ENCODE measurements at regions not wholly inside any gene's neighbourhood (a gene's known extent, or its start where the extent isn't known, plus 50 kb on each side); places are given as distances from the start of the nearest gene placed in this dataset.
A peak's percentile ranks its signal among the peaks of the same experiment; 100 is the strongest.

DNA sequence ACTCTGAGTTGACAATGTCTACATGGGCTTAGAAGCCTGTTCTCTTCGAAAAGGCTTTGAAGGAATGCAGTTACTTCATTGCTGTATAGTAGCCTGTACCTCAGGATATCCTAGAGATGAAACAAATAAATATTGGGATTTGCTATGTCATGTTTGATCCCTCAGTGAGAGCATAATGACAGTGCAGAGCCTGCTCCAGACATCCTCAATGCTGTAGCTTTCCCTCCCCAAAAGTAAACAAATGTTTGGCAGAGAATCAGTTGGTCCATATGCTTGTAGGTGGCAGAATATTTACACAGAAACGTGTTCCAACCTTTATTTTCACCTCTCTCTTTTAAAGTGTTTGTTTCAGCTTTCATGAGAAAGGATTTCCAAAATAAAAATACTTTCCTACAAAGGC, 515.3 kb upstream of the SGCG start:
- intact Hi-C loops (cut with DNase I; ENCODE audit: low total_unique reads): no loop called here
- Histone ChIP-seq H3K4me1 (peaks cover 0 to 6% (median 0%) of the 10 kb centered on the region in 4 donors), H3K27ac (no peak overlapping the region), H3K9me3 (no peaks in the 10 kb centered on the region), H3K36me3 (no peaks in the 10 kb centered on the region), H3K4me3 (no peak overlapping the region), H3K27me3 (no peaks in the 10 kb centered on the region)
- TF ChIP-seq POLR2AphosphoS5 (IDR thresholded peaks at IDR 0.05): no peak
- no peak for TF ChIP-seq CTCF (IDR thresholded peaks at IDR 0.05)
- no peak for TF ChIP-seq EP300 (IDR thresholded peaks at IDR 0.05)
- TF ChIP-seq POLR2A (IDR thresholded peaks at IDR 0.05): no peak
- peak in 1 of 2 donors; percentile 29 for DNase-seq
- WGBS, 5 donors: 11 to 26% (median 19%) methylated on average over 2 of the region's 2 CpGs

DNA sequence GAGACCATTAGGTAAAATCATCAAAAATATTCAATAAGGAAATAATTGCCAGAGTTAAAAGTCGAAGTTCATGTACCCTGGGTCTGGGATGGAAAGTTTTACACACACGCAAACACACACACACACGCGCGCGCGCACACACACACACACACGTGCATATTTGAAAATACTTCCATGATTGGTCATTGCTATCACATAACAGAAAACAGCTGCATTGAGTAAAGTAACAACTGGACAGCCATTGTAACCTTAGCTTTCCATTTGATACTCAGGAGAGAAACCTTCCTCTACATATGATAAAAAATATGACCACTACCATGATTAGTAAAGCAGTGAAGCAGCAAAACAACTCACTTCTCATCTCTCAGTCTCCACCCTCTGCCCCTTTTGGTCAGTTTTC, 490.0 kb upstream of the SGCG start:
- WGBS, 5 donors: 77 to 86% (median 83%) methylated on average over 8 of the region's 8 CpGs

GRCh38 chr13:22693691-22694090, 487.1 kb upstream of the SGCG start:
- TF ChIP-seq POLR2A (IDR thresholded peaks at IDR 0.05): no peak
- no peak for TF ChIP-seq CTCF (IDR thresholded peaks at IDR 0.05)
- no peak for TF ChIP-seq POLR2AphosphoS5 (IDR thresholded peaks at IDR 0.05)
- TF ChIP-seq EP300 (IDR thresholded peaks at IDR 0.05): no peak
- peaks cover 0 to 19% (median 9%) of the 10 kb centered on the region in 4 donors for H3K9me3 ChIP-seq
- H3K27me3 ChIP-seq: no peaks in the 10 kb centered on the region
- no peak overlapping the region for H3K4me3 ChIP-seq
- no peak overlapping the region for H3K27ac ChIP-seq
- no peaks in the 10 kb centered on the region for H3K36me3 ChIP-seq
- intact Hi-C loops (cut with DNase I; ENCODE audit: low total_unique reads): no loop called here
- H3K4me1 ChIP-seq: no peaks in the 10 kb centered on the region
- no peak for DNase-seq

More for the DNA sequence above, 490.0 kb upstream of the SGCG start:
- TF ChIP-seq CTCF (IDR thresholded peaks at IDR 0.05): no peak
- Histone ChIP-seq H3K36me3 (no peaks in the 10 kb centered on the region), H3K27ac (no peak overlapping the region), H3K27me3 (no peaks in the 10 kb centered on the region), H3K4me1 (no peaks in the 10 kb centered on the region), H3K9me3 (peaks cover 0 to 33% (median 15%) of the 10 kb centered on the region in 4 donors), H3K4me3 (no peak overlapping the region)
- intact Hi-C loops (cut with DNase I; ENCODE audit: low total_unique reads): no loop called here
- no peak for DNase-seq

- intact Hi-C loops (cut with DNase I; ENCODE audit: low total_unique reads): no loop called here
- TF ChIP-seq EP300 (IDR thresholded peaks at IDR 0.05) (no peak), CTCF (IDR thresholded peaks at IDR 0.05) (no peak), POLR2AphosphoS5 (IDR thresholded peaks at IDR 0.05) (no peak), POLR2A (IDR thresholded peaks at IDR 0.05) (no peak)
- DNase-seq: no peak
- no peak overlapping the region for H3K4me3 ChIP-seq
- H3K27me3 ChIP-seq: no peaks in the 10 kb centered on the region
- no peak overlapping the region for H3K27ac ChIP-seq
- no peaks in the 10 kb centered on the region for H3K4me1 ChIP-seq
- no peaks in the 10 kb centered on the region for H3K36me3 ChIP-seq
- peaks cover 0 to 16% (median 9%) of the 10 kb centered on the region in 4 donors for H3K9me3 ChIP-seq
- 77 to 87% (median 81%) methylated on average over 41 of the region's 41 CpGs for WGBS, 5 donors
Measured at GRCh38 chr13:22696433-22696832, 484.3 kb upstream of the SGCG start.
